ENCODE measurements at regions not wholly inside any gene's neighbourhood (a gene's known extent, or its start where the extent isn't known, plus 50 kb on each side); places are given as distances from the start of the nearest gene placed in this dataset.

DNA sequence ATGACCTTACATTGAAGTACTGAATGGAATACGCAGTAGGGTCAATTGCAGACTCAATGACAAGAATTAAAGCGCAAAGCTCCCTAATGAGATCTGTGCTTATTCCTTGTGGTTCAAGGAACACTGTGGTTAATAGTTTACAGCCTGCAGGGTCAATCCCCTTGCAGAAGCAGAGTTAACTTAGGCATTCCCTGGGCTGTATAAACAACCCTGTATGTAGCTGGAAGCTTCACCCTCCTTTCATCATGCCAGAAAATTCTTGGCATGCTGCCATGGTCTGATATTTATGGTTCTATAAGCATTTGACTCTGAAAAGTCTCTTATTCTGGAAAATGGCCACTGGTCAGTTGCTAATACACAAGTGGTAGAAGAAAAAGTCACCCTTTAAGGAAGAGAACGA, 227.7 kb downstream of the NOVA1 start:
- no peaks in the 10 kb centered on the region for H3K4me1 Mint-ChIP-seq (ENCODE audit: unreplicated experiment)
- no peak for DNase-seq (ENCODE audit: low spot score)
- H3K27ac Mint-ChIP-seq (ENCODE audit: unreplicated experiment): no peak overlapping the region
- no peak for TF ChIP-seq CTCF (IDR thresholded peaks at IDR 0.05; ENCODE audit: unreplicated experiment)
- no peaks in the 10 kb centered on the region for H3K9me3 Mint-ChIP-seq (ENCODE audit: unreplicated experiment)
- H3K4me3 Mint-ChIP-seq (ENCODE audit: unreplicated experiment): no peak overlapping the region
- no peaks in the 10 kb centered on the region for H3K36me3 Mint-ChIP-seq (ENCODE audit: low read depth, unreplicated experiment)
- no peaks in the 10 kb centered on the region for H3K27me3 Mint-ChIP-seq (ENCODE audit: unreplicated experiment)

DNA sequence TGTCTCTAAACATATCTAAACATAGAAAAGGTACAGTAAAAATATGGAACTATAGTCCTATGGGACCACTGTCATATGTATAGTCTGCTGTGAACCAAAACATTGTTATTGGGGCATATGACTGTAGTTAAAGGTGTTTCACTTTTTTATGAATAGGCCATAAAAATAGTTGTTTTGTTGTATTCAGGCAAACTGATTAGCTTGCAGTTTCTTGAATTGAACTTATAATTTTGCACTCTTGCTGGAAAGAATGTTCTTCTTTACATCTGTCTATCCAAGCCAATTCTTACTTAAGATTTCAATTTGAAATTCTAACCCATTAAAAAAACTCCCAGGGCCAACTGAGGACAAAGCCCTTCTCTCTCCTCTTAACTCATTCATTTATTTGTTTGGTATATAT, 234.1 kb downstream of the NOVA1 start:
- no peak overlapping the region for H3K27ac Mint-ChIP-seq (ENCODE audit: unreplicated experiment)
- TF ChIP-seq CTCF (IDR thresholded peaks at IDR 0.05; ENCODE audit: unreplicated experiment): no peak
- H3K4me3 Mint-ChIP-seq (ENCODE audit: unreplicated experiment): no peak overlapping the region
- DNase-seq (ENCODE audit: low spot score): no peak
- H3K9me3 Mint-ChIP-seq (ENCODE audit: unreplicated experiment): no peaks in the 10 kb centered on the region
- no peaks in the 10 kb centered on the region for H3K4me1 Mint-ChIP-seq (ENCODE audit: unreplicated experiment)
- H3K27me3 Mint-ChIP-seq (ENCODE audit: unreplicated experiment): no peaks in the 10 kb centered on the region
- H3K36me3 Mint-ChIP-seq (ENCODE audit: low read depth, unreplicated experiment): no peaks in the 10 kb centered on the region

DNA sequence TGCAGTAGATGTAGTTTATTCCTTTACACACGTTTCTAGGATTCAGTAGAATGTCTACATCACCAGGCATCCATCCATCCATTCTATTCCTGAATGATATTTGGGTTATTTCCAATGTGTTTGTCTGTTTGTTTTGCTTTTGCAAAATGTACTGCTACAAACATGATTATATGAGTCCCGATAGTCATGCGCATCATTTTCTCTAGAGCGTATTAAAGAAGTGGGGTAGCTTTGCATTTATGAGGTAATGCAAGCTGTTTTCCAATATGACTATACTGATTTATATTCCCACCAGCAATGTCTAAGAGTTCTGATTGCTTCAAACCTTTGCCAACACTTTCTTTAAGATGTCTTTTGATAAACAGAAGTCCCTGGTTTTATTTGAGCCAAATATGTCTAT, 253.2 kb downstream of the NOVA1 start:
- DNase-seq (ENCODE audit: low spot score): no peak
- H3K36me3 Mint-ChIP-seq (ENCODE audit: low read depth, unreplicated experiment): no peaks in the 10 kb centered on the region
- no peaks in the 10 kb centered on the region for H3K4me1 Mint-ChIP-seq (ENCODE audit: unreplicated experiment)
- TF ChIP-seq CTCF (IDR thresholded peaks at IDR 0.05; ENCODE audit: unreplicated experiment): no peak
- H3K4me3 Mint-ChIP-seq (ENCODE audit: unreplicated experiment): no peak overlapping the region
- no peaks in the 10 kb centered on the region for H3K9me3 Mint-ChIP-seq (ENCODE audit: unreplicated experiment)
- no peaks in the 10 kb centered on the region for H3K27me3 Mint-ChIP-seq (ENCODE audit: unreplicated experiment)
- H3K27ac Mint-ChIP-seq (ENCODE audit: unreplicated experiment): no peak overlapping the region

DNA sequence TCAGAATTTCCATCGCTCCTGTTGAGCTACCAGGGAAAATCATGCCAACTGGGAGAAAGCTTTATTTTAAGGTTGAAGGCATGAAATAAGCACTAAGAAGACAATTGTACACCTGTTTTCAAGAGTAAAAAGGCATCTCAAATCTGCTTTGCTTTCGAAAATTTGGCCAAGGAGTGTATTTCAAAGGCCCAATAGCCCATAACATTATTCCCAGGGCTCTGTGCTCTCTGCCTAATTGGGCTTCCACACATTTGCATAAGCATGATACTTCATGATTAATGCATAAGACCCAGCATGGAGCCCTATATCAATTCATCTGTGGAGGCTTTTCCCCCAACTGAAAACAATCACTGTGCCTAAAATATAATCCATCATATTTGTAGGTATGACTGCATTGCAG, 258.5 kb downstream of the NOVA1 start:
- H3K9me3 Mint-ChIP-seq (ENCODE audit: unreplicated experiment): no peaks in the 10 kb centered on the region
- no peak overlapping the region for H3K4me3 Mint-ChIP-seq (ENCODE audit: unreplicated experiment)
- DNase-seq (ENCODE audit: low spot score): no peak
- no peak overlapping the region for H3K27ac Mint-ChIP-seq (ENCODE audit: unreplicated experiment)
- no peak for TF ChIP-seq CTCF (IDR thresholded peaks at IDR 0.05; ENCODE audit: unreplicated experiment)
- H3K4me1 Mint-ChIP-seq (ENCODE audit: unreplicated experiment): no peaks in the 10 kb centered on the region
- H3K36me3 Mint-ChIP-seq (ENCODE audit: low read depth, unreplicated experiment): no peaks in the 10 kb centered on the region
- H3K27me3 Mint-ChIP-seq (ENCODE audit: unreplicated experiment): no peaks in the 10 kb centered on the region

GRCh38 chr14:26338231-26338630, 259.6 kb downstream of the NOVA1 start:
- no peak overlapping the region for H3K27ac Mint-ChIP-seq (ENCODE audit: unreplicated experiment)
- no peak overlapping the region for H3K4me3 Mint-ChIP-seq (ENCODE audit: unreplicated experiment)
- H3K36me3 Mint-ChIP-seq (ENCODE audit: low read depth, unreplicated experiment): no peaks in the 10 kb centered on the region
- no peak for DNase-seq (ENCODE audit: low spot score)
- H3K4me1 Mint-ChIP-seq (ENCODE audit: unreplicated experiment): no peaks in the 10 kb centered on the region
- no peaks in the 10 kb centered on the region for H3K9me3 Mint-ChIP-seq (ENCODE audit: unreplicated experiment)
- no peak for TF ChIP-seq CTCF (IDR thresholded peaks at IDR 0.05; ENCODE audit: unreplicated experiment)
- H3K27me3 Mint-ChIP-seq (ENCODE audit: unreplicated experiment): no peaks in the 10 kb centered on the region

Measured in endothelial cell (in vitro differentiated cells).